MM.1S (cell line): ENCODE measurements at regions not wholly inside any gene's neighbourhood (a gene's known extent, or its start where the extent isn't known, plus 50 kb on each side); places are given as distances from the start of the nearest gene placed in this dataset.

ENCODE experiments used
- DNase-seq: peaks from one replicate; pipeline ENCODE4 v3.0.0-alpha.2; 2015
- H2AFZ ChIP-seq: fragments of 300-600 bp; sonication (generic); 2 replicates; pipeline ENCODE4 v1.6.0; 2016; ENCODE audit warnings: antibody characterized with exemption, low read length
- H3F3A ChIP-seq: fragments of 300-600 bp; sonication (generic); 2 replicates; pipeline ENCODE4 v1.6.1; 2016; ENCODE audit warnings: mild to moderate bottlenecking, antibody characterized with exemption, low read length, moderate library complexity, mixed read lengths; ENCODE audit not compliant: insufficient read depth
- H3K27ac ChIP-seq: fragments of 300-600 bp; sonication (generic); 2 replicates; pipeline ENCODE4 v1.5.1; 2016; ENCODE audit warnings: mild to moderate bottlenecking, low read length
- H3K27me3 ChIP-seq: fragments of 300-600 bp; sonication (generic); replicated peaks from 2 replicates; pipeline ENCODE4 v1.6.0; 2016; ENCODE audit warnings: low read length; ENCODE audit not compliant: insufficient read depth
- H3K36me3 ChIP-seq: fragments of 300-600 bp; sonication (generic); replicated peaks from 2 replicates; pipeline ENCODE4 v1.6.1; 2016; ENCODE audit warnings: mild to moderate bottlenecking, low read length, mixed read lengths; ENCODE audit not compliant: insufficient read depth
- H3K4me1 ChIP-seq: fragments of 300-600 bp; sonication (generic); 2 replicates; pipeline ENCODE4 v1.6.1; 2016; ENCODE audit warnings: low read length, mixed read lengths
- H3K4me2 ChIP-seq: fragments of 300-600 bp; sonication (generic); 2 replicates; pipeline ENCODE4 v1.6.0; 2016; ENCODE audit warnings: low read depth, low read length
- H3K4me3 ChIP-seq: fragments of 300-600 bp; sonication (generic); 2 replicates; pipeline ENCODE4 v1.5.1; 2016; ENCODE audit warnings: low read length, mixed read lengths
- H3K79me2 ChIP-seq: fragments of 300-600 bp; sonication (generic); 2 replicates; pipeline ENCODE4 v1.6.1; 2016; ENCODE audit warnings: mixed run types, low read length, mixed read lengths
- H3K9ac ChIP-seq: fragments of 300-600 bp; sonication (generic); 2 replicates; pipeline ENCODE4 v1.6.1; 2016; ENCODE audit warnings: low read length, mixed read lengths
- H3K9me2 ChIP-seq: fragments of 300-600 bp; sonication (generic); replicated peaks from 2 replicates; pipeline ENCODE4 v1.6.1; 2016; ENCODE audit warnings: mild to moderate bottlenecking, low read length, mixed read lengths; ENCODE audit not compliant: insufficient read depth
- H3K9me3 ChIP-seq: fragments of 300-600 bp; sonication (generic); replicated peaks from 2 replicates; pipeline ENCODE4 v1.6.1; 2016; ENCODE audit warnings: mild to moderate bottlenecking, low read length, mixed read lengths; ENCODE audit not compliant: insufficient read depth
- H4K20me1 ChIP-seq: fragments of 300-600 bp; sonication (generic); 2 replicates; pipeline ENCODE4 v1.6.1; 2016; ENCODE audit warnings: mild to moderate bottlenecking, low read length, moderate library complexity, mixed read lengths; ENCODE audit not compliant: insufficient read depth
- EZH2 ChIP-seq: fragments of 300-600 bp; sonication (generic); optimal IDR thresholded peaks from 2 replicates; pipeline ENCODE3; 2017; ENCODE audit warnings: low read depth, mild to moderate bottlenecking, antibody characterized with exemption, low read length, mixed read lengths
- EZH2phosphoT487 ChIP-seq: fragments of 300-600 bp; sonication (generic); IDR thresholded peaks from 2 replicates; pipeline ENCODE4 v1.6.1; 2018; ENCODE audit warnings: antibody characterized with exemption, low read length
- TF ChIP-seq, protein P1 (sequence below): fragments of 300-600 bp; sonication (generic); IDR thresholded peaks from 2 replicates; pipeline ENCODE4 v1.5.1; 2016; ENCODE audit warnings: antibody characterized with exemption, low read length, mixed read lengths

DNA sequence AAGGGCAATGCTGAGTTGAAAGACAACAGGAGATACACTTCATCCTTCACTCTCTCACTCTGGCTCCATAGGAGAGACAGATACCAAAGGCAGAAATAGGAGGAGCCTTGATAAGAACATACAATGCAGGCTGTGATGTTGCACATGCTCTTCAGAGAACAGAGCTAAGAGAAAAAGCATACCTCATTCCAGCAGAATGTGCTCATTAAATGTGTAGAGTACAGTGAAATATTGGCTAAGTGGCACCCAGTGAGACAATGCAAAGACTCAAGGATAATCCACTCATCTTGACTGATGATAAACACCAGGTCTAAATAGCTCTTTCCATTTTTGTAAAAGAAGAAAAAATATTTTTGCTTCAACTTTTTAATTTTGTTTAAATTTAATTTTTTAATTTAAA lies 139.7 kb downstream of the OR2K2 start:
- Histone ChIP-seq H3K79me2 (no peaks in the 10 kb centered on the region), H3K27ac (no peak overlapping the region), H3K4me2 (no peak overlapping the region), H3F3A (no peaks in the 10 kb centered on the region), H3K4me3 (no peak overlapping the region), H3K9me3 (no peaks in the 10 kb centered on the region), H3K9ac (no peak overlapping the region), H2AFZ (no peak overlapping the region), H3K36me3 (no peaks in the 10 kb centered on the region), H4K20me1 (no peaks in the 10 kb centered on the region), H3K4me1 (no peaks in the 10 kb centered on the region), H3K9me2 (no peaks in the 10 kb centered on the region), H3K27me3 (no peaks in the 10 kb centered on the region)
- TF ChIP-seq EZH2: no peak
- TF ChIP-seq, protein P1, sequence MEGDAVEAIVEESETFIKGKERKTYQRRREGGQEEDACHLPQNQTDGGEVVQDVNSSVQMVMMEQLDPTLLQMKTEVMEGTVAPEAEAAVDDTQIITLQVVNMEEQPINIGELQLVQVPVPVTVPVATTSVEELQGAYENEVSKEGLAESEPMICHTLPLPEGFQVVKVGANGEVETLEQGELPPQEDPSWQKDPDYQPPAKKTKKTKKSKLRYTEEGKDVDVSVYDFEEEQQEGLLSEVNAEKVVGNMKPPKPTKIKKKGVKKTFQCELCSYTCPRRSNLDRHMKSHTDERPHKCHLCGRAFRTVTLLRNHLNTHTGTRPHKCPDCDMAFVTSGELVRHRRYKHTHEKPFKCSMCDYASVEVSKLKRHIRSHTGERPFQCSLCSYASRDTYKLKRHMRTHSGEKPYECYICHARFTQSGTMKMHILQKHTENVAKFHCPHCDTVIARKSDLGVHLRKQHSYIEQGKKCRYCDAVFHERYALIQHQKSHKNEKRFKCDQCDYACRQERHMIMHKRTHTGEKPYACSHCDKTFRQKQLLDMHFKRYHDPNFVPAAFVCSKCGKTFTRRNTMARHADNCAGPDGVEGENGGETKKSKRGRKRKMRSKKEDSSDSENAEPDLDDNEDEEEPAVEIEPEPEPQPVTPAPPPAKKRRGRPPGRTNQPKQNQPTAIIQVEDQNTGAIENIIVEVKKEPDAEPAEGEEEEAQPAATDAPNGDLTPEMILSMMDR: no peak
- no peak for DNase-seq

DNA sequence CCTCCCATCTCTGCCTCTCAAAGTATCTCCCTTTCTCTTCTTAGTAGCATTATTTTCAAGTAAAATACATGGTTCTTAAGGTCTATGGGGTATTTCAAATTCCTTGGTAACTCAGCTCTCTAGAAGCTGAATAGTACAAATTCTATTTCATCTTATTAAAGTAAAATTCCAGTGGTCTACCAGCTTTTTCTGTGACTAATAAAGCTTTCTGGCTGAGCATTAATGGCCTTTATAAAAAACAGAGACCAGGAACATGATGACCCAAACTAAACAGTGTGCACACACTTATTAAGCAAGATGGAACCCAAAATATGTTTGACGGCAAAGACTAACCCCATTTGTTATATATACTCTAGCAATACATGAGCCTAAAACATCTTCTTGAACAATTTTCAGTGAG lies 142.6 kb downstream of the OR2K2 start:
- H3K36me3 ChIP-seq: no peaks in the 10 kb centered on the region
- no peak overlapping the region for H2AFZ ChIP-seq
- H3F3A ChIP-seq: no peaks in the 10 kb centered on the region
- TF ChIP-seq EZH2phosphoT487 (no peak), EZH2 (no peak)
- TF ChIP-seq, protein P1: no peak
- H3K9me3 ChIP-seq: no peaks in the 10 kb centered on the region
- no peak overlapping the region for H3K9ac ChIP-seq
- no peak overlapping the region for H3K27ac ChIP-seq
- no peaks in the 10 kb centered on the region for H3K79me2 ChIP-seq
- no peak overlapping the region for H3K4me3 ChIP-seq
- H3K27me3 ChIP-seq: no peaks in the 10 kb centered on the region
- DNase-seq: no peak
- no peaks in the 10 kb centered on the region for H4K20me1 ChIP-seq
- H3K9me2 ChIP-seq: no peaks in the 10 kb centered on the region
- no peaks in the 10 kb centered on the region for H3K4me1 ChIP-seq
- H3K4me2 ChIP-seq: no peak overlapping the region

DNA sequence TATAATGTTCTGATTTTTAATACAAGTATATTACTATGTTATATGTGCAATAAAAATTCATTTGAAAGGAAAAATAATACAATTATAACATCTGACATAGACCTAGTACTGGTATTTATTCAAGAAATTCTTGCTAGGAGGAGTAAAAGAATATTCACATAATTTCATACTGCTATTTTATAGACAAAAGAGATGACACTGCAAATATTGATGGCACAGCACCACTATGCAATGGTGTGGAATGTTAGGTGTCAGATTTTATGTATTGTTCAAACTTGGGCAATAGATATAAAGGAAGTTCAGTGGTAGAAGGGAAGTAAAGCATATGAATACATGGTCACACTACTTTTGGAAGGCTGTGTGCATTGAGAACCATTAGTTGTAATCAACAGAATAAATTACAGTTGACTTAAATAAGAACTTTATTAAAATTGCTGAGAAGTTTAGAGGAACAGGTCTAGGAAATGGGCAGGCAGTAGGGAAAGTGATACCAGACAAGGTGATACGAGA lies 143.9 kb downstream of the OR2K2 start:
- Histone ChIP-seq H3K27me3 (no peaks in the 10 kb centered on the region), H3K4me1 (no peaks in the 10 kb centered on the region), H3K4me3 (no peak overlapping the region), H3F3A (no peaks in the 10 kb centered on the region), H3K79me2 (no peaks in the 10 kb centered on the region), H3K36me3 (no peaks in the 10 kb centered on the region), H3K27ac (no peak overlapping the region), H3K9me3 (no peaks in the 10 kb centered on the region), H3K4me2 (no peak overlapping the region), H2AFZ (no peak overlapping the region), H3K9me2 (no peaks in the 10 kb centered on the region), H4K20me1 (no peaks in the 10 kb centered on the region), H3K9ac (no peak overlapping the region)
- TF ChIP-seq EZH2 (no peak), EZH2phosphoT487 (no peak)
- TF ChIP-seq, protein P1: no peak
- no peak for DNase-seq
